NAMALWA (cell line): ENCODE measurements at regions not wholly inside any gene's neighbourhood (a gene's known extent, or its start where the extent isn't known, plus 50 kb on each side); places are given as distances from the start of the nearest gene placed in this dataset.
"Not testable (repeated sequence)": the region's sequence is repeated elsewhere in the genome, so short reads cannot be mapped to it uniquely, and the experiment has no call there.

Experiments
- DNase-seq: peaks from one replicate; pipeline ENCODE4 v3.0.0-alpha.2; 2015; ENCODE audit warnings: low spot score

DNA sequence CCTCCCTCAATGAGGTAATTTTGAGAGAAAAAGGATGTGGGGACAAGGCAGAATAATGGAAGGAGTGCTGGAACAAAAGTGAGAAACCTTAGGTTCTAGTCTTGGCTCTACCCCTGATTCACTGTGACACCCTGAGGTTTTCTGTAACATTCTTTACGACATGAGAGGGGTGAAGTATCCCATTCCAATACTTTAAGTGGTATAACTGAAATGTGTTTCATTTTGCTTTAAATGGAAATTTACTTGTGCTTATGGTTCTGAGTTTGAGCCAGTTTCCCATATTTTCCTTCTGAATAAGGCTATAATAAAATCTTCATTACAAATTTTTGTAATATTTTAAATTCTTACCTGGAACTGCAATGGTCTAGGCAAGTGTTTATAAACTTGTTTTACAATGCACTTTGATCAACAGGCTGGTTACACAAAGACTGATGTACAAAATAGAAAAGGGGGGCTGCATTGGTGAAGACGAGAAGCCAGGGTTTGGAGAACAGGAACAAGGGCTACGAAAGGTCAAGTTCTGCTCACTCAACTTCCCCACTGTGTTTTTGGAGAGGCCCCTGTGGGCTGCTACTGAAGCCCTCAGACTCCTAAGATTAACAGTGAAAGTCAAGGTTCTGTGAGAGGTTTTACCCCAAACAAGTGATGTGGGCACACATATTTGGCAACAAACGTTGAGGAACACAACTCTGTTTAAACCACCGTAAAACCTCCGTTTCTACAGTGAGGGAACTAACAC, 171.9 kb upstream of the ELL2 start:
- DNase-seq = no peak

DNA sequence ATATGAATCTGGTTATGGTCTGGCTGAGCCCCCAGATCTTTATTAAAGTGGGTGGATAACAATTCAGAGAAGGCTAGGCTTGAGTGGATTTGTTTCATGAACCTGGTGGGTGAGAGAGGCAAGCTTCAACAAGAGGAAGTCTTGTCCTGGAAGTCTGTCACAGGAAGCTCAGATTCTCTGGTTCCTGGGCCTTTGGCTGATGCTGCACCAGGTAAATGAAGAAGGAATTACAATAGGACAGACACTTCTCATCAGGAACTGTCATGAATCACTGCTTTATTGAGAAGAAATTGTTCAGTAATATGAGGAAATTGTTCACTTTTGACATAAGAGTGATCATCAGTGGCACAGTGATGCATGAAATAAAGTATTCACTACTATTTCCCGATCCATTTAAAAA, 167.6 kb upstream of the ELL2 start:
- DNase-seq = no peak

DNA sequence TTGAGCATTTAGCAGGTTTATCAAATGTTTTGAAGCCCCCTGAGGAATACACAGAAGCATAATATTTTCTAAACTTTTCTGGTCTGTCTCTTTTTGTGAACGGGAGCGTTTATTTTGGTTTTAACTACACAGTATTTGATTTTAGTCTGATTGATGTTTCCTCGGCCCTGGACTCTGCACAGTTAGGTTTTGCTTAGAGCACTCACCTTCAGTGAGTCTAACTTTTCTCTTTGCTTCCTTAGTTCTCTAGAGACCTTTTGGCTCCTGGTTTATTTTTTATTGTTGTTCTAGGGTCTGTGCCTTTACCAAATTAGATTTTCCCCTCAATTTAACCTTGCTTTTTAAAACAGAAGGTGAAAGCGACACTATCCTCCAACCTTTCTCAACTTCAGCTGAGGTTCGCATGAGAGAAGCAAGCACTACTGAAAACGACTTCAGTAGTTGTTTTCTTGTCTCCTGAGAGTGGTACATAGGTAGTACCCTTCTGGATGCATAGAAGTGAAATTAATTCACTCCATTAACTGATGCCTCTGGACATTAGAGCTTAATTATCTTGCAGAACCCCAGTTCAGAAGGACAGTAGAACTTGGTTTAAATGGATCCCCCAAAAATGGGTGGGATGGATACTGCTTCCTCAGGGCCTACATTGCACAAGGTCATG, 166.7 kb upstream of the ELL2 start:
- no peak for DNase-seq

DNA sequence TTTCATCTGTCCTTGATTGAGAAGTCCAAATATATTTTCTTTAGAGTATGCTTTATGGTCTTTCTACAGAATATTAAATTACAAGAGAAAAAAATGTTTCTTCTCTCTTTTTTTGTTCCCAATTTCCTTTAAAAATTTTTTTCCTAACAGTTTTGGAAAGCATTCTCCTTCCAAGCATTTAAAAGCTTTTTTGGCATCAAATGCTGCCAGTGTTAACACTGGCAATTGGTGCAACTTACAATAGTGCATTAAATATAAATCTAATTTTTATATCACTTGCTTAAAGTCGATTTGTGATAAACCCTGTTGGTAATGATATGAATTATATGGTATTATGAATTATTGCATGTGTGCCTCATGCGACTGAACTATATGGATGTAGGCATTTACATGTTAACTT, 165.9 kb upstream of the ELL2 start:
- DNase-seq = no peak

DNA sequence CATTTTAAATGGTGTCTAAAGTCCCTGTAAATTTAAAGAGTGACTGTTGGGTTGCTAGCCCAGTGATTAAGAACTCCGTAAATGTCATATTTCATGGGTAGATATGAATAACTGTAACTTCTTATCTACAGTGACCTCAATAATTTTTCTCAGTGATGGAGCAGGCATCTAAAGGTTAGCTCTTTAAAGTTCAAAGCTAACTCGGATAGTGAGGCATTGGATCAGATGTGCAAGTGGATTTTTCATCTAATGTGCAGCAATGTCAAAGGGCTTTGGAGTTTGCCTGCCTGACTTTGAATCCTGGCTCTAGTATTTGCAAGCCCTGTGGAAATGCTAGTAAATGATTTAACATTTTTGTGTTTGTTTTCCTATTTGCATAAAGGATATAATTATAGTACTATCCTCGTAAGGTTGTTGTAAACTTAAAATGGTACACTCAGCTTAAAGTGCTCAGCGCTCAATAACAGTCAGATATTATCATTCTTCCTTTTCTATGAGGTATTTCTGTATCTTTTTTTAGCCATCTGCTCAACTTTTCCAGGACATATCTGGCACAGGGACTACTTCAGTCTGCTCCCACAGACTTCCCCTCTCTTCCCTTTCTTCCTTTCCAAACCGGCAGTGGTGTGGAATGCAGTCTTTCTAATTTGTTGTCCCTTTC, 163.7 kb upstream of the ELL2 start:
- no peak for DNase-seq

DNA sequence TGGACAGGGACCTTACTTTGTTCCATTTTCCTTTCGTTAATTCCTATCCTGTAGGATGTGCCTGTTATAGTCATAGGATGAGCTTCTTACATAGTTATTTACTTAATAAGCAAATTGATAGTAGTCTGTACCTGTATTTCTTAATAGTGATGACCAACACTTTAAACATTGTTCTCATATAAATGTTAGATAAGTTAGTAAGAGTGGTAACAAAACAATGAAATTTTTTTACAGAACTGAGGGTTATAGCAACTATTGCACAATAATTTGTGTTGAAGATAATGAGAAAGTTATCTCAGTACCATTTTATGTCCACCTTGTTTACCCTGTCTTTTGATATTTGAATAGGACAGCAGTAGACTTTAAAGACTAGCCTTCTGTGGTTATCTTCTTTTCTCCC, 162.9 kb upstream of the ELL2 start:
- no peak for DNase-seq

DNA sequence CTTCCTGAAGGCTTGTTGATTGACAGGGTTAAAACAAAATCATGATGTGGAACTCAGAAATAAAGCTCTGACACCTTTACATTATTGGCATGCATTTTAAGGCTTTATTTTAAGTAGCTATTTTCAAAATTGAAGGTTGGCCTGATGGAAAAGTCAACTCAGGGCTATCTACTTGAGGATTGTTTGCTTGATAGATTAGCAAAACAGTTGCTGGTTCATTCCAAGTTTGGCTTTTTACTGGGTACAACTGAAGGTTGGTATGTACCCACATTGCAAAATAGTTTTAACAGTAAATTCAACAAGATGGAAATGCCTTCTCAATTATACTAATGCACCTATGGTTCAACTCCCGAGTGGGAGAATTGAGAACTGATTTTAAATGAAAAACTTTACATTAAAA, 161.8 kb upstream of the ELL2 start:
- no peak for DNase-seq

DNA sequence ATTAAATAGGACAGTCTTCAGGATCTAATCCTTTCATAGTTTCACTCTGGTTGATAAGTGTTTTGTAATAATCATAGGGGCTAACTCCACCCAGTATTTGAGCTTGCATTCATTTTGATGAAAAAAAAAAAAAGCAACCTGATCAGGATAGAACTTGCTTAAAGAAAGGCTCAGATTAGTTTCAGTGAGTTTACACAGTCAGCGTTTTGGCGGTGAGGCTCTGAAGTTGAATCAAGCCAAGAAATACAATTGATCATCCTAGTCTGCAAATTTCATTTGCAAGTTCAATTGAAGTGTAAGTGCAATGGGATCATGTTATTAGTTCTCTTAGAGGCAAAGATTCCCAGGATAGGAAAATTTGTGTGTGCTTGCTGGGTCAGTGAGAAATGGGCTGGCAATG, 159.7 kb upstream of the ELL2 start:
- no peak for DNase-seq

DNA sequence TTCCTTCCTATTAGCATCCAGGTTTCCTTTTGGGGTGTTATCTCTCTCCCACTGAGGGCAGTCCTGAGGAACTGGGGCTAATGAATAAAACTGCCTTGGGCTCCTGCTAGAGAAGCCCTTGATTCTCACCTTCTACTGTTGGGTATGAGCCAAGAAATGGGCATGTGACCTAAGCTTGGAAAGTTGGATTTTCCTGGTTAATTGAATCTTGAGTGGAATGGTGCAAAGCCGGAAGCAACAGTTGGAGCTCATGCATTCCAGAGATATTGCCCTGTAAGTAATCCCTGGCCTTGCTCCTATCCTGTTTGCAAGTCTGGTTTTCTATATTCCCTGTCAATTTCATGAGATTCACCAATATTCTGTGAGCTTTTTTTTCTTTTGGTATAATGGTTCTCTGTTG, 158.5 kb upstream of the ELL2 start:
- DNase-seq = no peak

DNA sequence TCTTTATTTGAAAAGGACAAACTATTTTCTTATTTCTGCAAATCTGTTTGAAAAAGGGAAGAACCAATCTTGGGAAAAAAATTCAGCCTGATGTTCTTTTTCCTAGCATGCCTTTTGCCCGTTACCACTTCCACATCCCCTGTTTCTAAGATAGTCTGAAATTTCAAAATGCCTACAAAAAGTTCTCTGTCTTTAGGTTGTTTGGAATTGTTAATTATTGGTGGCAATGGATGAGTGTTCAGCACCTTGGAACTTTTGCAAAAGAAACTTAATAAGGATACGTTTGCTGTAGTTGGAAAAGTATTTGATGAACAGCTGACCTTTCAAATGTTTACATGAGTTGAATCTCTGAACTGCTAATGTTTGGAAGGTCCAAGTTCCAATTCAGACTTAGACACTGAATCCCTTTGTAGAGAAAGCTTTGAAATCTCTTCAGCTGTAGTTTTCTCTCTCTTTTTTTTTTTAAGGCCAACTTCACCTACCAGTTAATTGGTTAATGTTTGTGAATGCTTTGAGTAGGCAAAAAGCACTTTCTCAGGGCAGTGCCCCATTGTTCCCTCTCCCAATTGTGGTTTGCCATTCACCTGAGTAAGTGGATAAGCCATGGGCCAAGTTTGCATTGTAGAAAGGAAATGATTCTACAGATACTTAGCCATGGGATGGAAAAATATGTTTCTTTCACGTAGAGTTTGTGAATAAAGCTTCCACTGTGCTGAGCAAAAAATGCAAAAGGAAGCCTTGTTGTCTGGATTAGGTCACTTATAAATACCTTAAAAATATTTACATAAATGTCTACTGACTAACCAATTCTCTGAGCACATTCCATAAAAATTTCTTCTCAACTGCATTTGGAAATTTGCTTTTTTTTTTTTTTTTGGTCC, 156.4 kb upstream of the ELL2 start:
- no peak for DNase-seq

DNA sequence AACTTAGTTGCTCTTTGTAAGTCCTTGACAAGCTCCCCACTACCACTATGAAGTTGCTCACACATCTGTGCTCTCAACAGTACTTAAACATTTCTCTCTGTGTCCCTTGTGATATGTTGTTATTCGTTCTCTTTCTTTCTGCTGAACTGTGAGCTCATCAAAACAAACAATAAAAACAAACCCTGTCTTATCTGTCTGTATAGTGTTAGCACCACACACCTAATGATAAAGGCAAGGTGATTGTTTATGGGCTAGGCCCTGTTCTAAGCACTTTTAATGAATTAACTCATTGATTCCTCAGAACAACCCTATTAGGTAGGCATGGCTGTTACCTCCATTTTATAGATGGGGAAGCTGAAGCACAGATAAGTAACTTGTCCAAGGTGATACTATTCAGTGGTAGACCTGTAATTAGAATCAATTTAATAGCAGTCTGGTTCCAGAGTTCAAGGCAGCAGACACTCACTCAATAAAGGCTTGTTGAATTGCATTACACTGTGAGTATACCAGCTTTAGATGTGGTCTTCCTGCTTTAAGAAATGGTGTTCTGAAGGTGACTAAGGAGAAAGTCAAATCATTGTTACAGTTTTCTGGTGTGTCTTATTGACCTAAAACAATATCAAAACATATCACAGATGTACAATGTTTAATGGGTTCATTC, 153.6 kb upstream of the ELL2 start:
- no peak for DNase-seq

DNA sequence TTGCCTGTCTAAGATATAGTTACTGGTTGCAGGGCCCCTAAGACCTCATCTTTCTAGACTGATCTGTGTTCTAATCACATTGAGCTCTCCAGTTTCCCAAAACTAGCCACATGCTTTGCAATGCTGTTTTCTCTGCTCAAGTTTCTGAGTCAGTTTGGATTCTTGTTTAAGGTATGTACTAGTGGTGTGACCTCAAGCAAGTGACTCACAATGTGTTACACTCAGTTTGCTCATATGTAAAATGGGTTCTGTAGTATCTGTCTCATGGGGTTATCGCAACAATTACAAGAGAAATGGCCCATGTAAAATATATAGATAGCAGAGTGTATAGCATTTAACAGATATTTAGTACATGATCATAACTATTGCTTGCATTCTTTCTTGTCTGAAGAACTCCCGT, 153.1 kb upstream of the ELL2 start:
- no peak for DNase-seq

DNA sequence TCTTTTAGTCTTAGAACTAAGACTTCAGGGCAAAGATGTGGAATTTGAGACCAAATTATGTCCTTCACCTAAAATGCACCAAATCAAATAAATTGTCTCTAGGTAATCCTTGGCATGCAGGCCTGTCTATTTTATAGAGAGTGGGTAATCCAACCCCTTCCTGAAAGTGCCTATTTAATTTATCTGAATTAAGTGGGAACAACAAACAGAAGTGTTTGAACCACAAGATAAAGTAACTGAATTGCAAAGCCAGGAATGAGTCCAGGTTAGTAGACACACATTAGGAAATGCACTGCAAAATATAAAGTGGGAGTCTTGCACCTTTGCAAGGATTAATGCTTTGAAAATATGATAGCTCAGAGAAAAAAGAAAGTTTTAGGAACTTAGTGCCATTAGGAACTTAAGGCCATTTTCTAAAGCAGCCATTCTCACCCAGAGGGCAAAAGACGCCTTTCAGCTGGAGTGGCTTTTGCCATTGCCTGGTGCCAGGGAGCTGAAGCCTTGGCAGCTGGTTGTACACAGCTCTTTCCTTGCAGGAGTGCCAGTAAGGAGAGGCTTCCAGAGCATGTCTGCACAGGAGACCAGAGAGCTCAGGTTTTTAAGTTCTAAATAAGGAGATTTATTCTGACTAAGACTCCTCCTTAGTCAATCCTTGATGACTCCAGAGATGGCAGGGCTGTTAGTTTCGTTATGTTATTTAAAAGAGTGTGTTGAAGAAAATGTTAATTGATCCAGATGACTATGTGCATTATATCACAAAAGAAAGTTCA, 151.7 kb upstream of the ELL2 start:
- DNase-seq = no peak

DNA sequence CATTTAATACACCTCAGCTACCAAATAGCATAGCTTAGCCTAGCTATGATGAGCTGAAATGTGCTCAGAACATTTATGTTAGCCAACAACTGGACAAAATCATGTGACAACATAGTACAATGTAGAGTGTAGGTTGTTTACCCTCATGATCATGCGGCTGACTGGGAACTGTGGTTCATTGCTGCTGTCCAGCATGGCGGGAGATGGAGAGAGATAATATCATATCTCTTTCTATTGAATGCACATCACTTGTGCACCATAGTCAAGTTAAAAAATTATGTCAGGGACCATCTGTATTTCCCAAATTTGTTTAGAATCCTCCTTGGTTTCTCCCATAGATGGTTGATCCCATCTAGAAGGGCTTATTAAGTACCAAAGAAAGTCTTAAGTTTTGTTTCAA, 151.1 kb upstream of the ELL2 start:
- DNase-seq = no peak

DNA sequence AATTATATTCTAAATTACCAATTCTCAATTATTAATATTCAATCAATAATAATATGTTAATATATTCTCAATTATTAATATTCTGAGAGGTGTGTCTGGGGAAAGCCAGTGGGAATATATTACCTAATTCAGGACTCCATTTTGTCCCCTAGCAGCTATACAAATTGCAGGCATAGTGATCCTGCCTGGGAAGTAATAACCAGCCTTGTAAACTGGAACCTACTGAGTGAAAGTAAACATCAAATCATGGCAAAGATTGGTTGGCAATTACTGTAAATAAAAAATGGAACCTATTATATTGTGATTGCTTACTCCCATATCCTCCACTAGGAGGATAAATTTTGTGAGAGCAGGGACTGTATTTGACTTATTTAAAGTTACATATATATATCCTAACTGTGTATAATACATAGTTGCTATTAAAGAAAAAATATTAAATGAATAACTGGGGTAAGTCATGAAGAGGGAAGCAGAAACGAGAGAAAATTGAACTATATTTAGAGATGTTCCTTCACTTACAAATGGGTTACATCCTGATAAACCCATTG, 150.5 kb upstream of the ELL2 start:
- no peak for DNase-seq

DNA sequence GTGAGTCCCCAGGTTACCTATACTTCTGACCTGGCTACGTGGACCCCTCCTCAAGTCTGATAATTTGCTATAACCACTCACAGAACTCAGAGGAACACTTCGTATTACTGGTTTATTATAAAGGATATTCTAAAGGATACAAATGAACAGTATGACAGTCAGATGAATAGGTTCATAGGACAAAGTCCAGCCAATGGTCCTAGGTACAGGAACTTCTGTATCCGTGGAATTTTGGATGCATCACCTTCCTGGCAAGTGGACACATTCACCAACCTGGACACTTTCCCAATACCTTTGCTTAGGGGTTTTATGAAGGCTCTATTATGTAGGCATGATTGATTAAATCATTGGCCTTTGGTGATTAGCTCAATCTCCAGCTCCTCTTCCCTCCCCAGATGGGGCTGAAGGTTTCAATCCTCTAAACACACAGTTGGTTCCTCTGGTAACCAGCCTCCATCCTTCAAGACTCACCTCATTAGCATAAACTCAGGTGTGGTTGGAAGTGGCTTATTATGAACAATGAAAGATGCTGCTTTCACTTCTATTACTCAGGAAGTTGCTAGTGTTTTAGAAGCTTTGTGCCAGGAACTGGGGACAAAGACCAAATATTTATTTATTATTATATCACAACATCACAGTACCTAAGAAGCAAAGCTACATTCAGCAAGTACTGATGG, 149.6 kb upstream of the ELL2 start:
- no peak for DNase-seq

DNA sequence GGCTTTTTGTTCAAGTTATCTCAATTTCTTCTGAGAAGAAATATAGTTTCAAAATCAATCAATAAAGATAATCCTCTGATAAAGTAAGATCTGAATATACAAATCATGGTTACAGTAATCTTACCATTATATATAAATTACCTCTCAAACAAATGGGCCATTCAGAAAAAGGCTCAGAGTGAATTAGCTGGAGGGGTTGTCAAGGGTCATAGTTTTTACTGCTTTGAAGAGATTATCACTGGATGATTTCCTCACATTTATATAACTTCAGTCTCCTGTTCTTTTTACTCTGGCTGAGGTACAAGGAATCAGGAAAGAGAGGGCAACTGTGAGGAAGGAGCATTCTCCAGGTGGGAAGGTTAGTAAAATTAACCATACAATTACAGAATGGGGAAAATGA, 148.6 kb upstream of the ELL2 start:
- DNase-seq = no peak

DNA sequence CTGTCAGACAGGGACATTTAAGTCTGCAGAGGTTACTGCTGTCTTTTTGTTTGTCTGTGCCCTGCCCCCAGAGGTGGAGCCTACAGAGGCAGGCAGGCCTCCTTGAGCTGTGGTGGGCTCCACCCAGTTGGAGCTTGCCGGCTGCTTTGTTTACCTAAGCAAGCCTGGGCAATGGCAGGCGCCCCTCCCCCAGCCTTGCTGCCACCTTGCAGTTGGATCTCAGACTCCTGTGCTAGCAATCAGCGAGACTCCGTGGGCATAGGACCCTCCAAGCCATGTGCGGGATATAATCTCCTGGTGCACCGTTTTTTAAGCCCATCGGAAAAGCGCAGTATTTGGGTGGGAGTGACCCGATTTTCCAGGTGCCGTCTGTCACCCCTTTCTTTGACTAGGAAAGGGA, 147.0 kb upstream of the ELL2 start:
- DNase-seq = not testable (repeated sequence)

DNA sequence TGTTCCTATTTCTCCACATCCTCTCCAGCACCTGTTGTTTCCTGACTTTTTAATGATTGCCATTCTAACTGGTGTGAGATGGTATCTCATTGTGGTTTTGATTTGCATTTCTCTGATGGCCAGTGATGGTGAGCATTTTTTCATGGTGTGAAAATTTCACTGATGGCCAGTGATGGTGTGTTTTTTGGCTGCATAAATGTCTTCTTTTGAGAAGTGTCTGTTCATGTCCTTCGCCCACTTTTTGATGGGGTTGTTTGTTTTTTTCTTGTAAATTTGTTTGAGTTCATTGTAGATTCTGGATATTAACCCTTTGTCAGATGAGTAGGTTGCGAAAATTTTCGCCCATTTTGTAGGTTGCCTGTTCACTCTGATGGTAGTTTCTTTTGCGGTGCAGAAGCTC, 142.2 kb upstream of the ELL2 start:
- DNase-seq = not testable (repeated sequence)

DNA sequence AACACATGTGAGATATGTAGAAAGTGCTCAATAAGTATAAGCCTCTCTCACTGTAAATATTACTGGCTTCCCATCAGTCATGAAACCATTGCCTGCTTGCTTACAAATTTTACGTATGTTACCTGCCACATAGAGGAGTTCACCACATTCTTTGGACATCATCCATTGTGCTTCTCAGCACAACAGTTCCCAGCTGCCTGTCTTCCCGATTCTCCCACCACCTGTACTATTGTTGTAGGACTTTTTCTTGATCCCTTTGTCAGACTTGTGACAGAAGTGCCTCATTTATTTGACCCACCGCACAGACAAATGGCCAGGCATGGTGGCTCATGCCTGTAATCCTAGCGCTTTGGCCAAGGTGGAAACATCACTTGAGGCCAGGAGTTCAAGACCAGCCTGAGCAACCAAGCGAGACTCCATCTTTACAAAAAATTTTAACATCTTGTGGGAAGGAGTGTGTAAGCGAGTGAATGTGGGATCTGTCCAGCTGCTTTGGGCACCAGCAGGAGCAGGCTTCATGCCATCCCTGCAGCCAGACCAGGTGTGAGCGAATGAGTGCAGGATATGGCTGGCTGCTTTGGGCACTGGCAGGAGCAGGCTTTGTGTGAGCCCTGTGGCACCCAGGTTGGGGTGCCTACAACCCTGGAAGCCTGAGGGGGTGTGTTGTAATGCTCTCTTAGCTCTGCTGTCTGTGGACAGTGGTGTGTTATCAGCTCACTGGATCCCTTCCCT, 139.9 kb upstream of the ELL2 start:
- no peak for DNase-seq
